ENCODE measurements at regions not wholly inside any gene's neighbourhood (a gene's known extent, or its start where the extent isn't known, plus 50 kb on each side); places are given as distances from the start of the nearest gene placed in this dataset.
"Not testable (repeated sequence)": the region's sequence is repeated elsewhere in the genome, so short reads cannot be mapped to it uniquely, and the experiment has no call there.

DNA sequence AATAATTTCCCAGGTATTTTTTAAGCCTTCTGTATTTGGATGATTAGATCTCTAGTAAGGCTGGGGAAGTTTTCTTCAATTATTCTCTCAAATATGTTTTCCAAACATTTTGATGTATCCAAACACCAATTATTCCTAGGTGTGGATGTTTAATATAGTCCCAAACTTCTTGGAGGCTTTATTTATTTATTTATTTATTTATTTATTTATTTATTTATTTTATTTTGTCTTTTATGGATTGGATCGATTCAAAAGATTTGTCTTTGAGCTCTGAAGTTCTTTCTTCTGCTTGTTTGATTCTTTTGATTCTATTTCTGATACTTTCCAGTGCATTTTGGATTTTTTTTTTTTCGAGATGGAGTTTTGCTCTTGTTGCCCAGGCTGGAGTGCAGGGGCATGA, 2267.9 kb upstream of the RAG2 start:
- no peak for DNase-seq

DNA sequence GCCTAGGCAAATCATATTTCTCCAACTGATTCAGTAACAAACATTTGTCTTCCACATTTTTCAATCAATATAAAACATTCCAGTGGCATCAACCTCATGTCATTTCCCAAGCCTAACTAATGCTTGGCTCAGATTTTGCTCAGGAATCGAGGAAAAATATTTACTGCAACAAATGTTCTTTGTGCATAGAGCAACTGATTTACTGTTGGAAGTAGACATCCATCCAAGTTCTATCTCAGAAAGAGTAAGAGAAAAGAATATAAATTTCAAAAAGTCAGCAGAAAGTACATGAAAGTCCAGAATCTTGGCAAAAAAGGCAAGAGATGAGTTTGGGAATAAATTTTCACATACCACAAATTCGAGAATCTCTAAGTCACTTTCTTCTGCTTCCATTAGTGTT, 2245.0 kb upstream of the RAG2 start:
- no peak for DNase-seq

DNA sequence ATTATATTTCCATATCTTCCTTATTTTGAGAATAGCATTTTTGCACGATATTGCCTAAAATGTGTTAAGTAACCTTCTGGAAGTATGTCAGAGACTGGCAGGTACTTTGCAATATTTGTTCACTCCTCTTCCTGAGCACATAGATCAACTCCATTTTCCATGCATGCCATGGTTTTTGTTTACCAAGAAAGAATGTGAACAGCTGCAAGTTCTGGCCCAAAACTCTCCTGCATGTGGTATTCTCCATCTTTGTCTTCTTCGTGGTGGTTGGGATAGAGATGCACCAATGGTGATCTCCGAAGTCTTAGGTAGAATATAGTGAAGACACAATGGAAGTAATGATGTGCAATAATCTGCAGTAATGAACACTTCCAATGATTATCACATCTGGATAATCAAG, 2241.0 kb upstream of the RAG2 start:
- no peak for DNase-seq

DNA sequence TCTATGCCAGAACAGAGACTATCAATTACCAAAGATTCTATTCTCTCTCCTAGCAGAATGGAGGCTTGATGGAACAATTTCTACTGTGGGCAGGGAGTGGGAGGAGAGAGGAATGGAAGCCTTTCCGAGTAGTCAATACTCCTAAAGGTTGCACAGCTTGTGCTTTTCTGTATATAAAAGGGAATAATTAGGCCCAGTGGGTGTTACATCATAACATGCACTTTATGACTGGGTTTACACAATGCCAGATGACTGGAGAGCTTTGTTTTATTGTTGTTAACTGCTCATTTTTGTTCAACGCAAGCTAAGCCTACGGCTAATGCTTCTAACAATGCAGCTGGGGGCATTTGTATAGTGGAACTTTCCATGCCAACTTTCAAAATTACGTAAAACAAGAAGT, 2237.9 kb upstream of the RAG2 start:
- no peak for DNase-seq

DNA sequence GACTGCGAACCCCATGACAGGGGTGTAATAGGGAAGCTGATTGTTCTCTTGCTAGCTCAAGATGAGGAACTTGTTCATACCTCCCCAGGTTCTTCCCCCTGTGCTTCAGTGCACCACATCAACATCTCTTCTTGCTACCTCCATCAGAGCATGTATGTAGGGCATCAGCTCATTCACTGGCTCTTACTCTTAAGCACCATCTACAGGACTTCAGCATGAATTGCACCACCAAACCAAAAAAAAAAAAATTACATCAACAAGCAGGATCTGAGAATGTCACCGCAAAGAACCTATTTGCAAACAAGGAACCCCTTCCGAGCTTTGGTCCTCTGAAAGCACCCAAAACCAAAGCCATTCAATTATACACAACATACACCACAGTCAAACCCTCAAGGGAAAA, 2226.5 kb upstream of the RAG2 start:
- DNase-seq, result no peak

DNA sequence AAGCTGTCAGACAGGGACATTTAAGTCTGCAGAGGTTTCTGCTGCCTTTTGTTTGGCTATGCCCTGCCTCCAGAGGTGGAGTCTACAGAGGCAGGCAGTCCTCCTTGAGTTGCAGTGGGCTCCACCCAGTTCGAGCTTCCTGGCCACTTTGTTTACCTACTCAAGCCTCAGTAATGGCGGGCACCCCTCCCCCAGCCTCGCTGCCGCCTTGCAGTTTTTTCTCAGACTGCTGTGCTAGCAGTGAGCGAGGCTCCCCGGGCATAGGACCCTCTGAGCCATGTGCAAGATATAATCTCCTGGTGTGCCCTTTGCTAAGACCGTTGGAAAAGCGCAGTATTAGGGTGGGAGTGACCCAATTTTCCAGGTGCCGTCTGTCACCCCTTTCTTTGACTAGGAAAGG, 2223.8 kb upstream of the RAG2 start:
- not testable (repeated sequence) for DNase-seq

DNA sequence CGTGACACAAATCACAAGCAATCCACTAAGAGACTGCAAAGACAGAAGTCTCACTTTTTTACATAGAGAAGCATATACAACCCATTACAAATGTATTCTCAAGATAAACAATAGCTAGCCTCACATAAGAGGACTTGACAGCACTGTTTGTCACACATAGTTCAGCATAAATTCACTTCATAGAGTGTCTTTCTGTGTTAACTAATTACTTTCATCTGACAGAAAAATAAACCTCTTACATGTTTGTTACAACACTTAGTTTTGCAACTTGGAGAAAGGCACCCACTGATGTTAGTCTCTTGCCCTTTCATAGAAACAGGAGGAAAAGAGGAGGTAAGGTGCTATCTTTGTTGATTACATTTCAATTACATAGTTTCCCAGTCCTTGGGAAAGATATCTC, 2221.9 kb upstream of the RAG2 start:
- DNase-seq, result no peak

DNA sequence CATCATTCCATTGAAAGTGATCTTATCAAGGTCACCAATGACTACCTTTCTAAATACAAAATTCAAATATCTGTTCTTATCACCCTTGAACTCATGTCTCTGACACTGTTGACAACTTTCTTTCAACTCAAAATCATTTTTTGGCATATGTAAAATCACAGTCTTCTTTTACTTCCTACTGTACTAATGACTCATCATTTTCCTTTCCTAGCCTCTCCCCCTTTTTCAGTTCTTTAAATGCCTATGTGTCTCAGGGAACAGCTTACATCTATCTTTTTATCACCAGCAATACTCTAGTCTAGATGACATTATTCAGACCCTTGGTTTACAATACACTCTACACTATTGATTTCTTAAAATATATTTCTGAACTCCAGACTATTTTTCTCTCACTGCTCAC, 2220.7 kb upstream of the RAG2 start:
- no peak for DNase-seq

DNA sequence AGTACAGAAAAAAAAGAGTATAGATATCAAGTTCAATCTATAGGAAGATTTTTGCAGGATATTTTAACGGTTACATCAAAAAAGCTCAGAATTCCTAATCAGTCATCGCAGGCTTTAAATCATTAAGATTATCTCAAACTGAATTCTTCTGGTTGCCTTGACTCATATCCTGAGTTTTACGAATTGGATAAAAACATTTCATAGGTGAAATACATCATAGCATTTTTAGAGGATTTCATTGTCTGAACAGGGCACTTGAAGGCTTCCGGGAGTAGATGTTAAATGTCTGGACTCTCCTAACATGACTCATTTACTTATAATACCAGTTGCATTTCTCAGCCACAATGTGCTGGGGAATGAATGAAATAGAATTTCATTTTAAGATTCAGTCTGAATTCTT, 2216.6 kb upstream of the RAG2 start:
- DNase-seq, result no peak

DNA sequence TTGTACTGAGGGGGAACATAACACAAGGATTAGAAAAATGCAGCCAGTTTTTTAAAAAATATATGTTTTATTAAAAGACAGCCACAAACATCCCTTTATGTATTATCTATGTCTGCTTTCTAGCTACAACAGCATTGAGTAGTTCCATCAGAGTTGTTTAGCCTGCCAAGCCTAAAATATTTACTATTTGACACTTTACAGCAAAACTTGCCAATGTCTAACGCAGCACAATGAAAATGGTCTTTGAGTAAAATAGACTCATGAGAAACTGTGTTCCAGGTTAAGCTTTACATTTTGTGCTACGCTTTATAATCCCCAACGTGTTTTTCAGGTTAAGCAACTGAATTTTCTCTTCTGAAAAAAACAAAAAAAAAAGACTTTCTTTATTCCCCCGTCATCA, 2211.5 kb upstream of the RAG2 start:
- no peak for DNase-seq

DNA sequence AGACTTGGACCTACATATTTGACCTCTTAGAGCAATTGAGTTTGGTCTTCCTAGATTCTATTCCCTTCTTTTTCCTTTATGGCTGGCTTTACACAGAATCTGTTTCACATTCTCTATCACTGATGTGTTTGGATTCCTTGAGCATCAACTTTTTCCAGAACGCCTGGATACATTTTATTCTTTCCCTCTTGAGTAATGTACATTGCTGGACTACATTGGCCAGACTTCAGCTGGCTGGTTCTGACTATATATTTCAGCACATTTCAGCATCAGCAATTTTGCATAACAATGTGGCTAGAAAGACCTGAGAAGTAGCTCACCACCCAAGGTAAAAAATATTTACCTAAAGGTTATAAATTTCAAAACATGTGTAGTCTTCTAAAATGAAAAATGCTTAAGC, 2198.2 kb upstream of the RAG2 start:
- no peak for DNase-seq

DNA sequence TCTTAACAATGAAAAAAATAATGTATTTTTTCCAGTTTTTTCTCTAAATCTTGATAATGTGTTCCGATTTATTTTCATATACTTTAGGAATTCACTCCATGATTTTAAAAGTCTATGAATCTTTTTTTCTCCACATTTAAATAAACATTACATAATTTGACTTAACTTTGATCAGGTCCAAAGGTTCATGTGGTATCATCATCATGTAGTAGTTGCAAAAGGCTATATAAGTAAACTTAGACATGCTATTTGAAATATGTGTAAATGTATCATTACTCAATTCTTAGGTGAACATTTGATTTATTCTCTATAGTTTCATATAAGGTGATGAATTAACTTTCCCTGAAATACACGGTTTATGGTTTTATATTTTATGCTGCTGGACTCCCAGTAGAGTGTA, 2197.0 kb upstream of the RAG2 start:
- no peak for DNase-seq

DNA sequence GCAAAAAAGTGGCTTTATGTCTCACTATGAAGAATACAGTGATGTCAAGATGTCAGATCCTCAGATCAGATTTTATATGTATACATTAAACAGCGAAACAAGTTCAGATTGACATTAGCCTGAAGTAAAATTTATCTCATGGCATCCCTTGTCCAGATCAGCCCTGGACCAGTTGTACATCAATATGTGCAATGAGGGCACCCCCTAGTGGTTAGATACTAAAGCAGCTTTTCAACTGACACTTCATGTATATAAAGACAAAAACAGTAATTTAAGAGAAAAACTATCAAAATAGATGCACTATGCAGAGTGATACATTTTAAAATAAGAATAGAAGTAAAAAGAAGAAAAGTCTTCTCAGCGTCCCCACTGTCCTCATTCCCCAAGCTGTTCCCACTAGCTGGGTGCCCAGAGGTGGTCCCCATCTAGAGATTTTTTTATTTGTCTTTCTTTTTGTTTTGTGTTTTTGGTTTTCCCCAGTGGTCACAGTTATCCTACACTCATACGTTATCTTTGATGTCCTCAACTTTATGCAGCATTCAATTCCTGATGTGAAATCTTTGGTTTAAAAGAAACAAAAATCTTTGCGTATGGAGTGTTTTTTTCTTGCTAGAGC, 2193.4 kb upstream of the RAG2 start:
- DNase-seq, result peak; percentile 21 to 65

DNA sequence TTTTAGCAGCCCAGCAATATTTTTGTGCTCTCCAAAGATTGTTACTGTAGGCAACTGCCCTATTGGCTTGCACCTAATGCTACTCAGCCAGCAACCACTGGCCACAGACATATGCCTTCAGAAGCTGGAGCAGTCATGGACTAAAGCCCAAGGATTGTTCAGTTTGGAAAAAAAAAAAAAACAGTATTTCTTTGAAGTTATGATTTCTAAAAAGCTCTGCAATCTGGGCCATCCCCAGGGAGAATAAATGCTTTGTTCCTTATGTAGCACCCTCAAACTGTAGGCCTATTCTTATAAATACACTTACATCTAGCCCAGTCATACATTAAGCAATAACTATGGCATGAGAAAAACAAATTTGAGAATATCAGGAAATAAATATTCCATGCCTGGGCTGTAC, 2190.5 kb upstream of the RAG2 start:
- no peak for DNase-seq

DNA sequence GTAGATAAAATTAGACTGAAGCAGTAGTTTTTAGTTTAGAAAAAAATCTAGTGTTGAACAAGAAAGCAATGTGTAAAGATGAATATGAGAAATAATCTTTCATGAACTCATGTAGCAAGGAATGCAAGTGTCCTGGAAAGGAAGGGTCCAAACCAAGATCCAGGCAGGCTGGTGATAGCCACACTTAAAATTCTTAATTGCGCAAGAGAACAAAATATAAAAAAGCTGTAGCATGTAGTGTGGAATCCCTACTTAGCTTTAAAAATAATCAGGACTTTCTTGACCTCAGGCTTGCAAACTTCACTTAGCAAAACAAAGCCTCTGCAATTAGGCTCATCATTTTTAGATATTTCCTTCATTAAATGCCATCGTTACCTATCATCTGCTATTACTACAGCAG, 2186.1 kb upstream of the RAG2 start:
- DNase-seq, result no peak

DNA sequence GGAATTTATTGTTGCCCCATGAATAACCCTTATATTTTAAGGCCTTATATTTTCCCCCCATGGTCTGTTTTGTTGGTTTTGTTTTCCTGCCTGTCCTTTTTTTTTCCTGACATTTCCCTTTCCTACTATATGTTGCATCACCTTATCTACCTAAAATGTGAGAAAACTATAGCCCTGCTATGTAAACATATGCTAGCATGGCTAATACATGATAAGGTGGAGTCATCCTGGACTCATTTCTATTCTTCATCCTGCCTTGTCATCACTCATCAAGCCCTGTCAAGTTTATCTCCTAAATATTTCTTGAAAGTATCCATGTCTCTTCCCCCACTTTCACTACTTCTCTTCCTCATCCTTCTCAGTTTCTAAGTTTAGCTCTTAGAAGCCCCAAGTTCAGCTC, 2168.8 kb upstream of the RAG2 start:
- DNase-seq, result no peak

DNA sequence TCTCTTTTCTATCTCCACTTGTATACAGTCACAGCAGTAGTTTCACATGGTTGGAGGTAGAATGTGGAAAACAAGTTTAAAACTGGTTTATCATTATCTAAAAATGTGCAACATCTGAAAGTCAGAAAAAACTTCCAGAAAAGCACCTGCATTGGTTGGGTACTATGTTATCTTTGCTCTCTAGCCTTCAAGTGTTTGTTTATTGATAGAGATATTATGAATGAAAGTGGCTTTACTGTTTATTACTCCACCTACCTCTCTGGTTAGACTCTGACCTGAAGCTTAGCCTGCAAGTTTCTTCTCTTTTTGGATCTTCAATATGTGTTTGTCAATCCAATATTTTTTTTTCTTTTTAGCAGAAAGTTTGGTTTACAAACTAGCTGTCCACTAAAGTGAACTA, 2161.4 kb upstream of the RAG2 start:
- DNase-seq, result no peak

DNA sequence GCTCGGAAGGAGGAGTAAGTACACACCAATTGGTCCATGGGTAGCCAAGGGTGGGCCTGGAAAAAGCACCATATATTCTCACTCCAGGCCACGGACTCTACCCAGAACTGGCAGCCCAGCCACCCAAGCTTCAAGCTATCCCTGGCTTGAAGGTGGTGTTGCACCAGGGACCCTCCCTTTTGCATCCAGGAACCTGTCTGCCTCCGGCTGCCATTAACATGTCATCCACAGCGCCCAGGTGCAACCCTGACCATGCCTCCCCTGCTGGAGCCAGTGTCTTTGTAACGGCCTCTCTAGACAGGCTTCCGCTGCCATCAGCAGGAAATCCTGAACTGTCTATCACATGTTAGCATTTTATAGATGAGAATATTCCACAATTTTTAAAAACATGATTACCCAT, 2158.5 kb upstream of the RAG2 start:
- no peak for DNase-seq

DNA sequence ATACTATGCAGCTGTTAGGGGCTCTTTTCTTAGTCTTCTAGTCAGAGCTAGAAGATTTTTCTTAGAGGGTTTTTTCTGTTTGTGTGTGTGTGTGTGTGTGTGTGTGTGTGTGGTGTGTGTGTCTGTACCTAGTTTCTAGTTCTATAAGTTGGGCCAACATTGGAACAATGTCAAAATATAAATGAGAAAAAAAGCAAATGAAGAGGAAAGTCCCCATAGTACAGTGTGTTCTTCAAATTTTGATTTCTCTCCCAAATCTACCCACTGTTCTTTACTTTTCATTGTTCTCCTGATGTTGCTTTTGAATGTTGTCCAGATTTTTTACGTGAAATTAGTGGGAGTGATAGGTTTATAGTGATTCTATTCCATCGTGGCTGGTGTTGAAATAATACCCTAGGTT, 2153.4 kb upstream of the RAG2 start:
- no peak for DNase-seq

DNA sequence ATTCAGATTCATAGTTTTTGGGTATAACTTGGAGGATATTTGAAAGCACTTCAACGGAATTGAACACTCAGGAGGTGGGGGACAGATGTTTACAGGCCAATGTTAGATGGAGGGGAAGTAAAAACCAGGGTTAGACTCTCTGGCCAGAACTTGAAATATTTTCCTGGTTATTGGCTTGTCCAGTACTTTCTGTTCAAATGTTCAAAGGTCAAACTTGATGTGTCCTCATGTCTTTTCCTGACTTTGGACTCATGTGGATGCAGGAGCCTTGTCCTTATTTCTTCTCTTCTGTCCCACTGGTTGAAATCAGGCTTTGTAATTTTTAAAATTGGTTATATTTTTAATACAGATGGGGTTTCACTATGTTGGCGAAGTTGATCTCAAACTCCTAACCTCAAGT, 2148.5 kb upstream of the RAG2 start:
- DNase-seq, result not testable (repeated sequence)

DNA sequence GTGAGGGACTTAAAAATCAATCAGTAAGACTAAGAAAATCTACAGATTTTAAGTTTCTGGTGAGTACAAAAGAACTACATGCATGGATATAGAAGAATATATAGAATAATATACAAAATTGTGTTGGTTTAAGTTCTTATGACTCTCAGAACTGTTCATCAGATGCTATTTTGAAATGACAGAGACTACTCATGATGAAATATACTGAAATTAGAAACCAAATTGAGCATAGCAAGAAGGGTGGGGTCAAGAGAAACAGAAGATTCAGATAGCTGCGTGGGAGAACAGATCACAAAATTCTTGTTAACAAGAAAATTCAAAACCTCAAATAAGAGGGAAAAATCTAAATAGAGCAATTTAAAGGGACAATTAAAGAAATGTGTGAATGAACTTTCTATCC, 2125.3 kb upstream of the RAG2 start:
- no peak for DNase-seq

DNA sequence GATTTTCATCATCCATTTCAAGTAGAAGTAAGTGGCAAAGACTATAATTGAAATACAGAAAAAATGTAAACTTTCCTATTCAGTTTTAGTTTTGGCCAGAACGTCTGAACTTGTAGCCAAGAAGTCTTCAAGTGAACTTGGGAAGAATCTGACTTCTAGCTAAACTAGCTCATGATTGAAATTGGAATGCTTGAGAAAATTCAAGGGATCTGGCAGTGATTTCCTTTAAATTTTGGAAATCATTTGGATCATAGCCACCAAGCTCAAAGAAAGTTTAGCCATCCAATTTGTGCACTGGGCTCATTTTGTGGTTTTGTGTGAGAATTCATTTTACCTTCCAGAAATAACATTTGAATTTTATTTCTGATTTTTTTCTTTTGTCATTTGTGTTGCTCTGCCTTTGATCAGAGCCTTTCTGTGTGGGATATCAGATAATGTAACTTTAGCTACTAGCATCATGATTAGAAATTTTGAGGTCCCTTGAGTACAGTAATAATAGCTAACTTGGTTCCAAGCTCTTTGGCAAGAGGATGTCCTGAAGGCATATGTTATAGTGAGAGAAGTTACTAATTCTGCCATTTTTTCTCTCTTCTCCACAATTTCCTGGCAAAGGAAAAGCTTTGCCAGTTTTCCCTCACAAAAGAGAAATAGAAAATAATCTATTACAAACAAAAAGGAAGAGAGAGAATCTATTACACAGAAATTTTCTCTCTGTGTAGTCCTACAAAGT, 2123.7 kb upstream of the RAG2 start:
- DNase-seq, result no peak

DNA sequence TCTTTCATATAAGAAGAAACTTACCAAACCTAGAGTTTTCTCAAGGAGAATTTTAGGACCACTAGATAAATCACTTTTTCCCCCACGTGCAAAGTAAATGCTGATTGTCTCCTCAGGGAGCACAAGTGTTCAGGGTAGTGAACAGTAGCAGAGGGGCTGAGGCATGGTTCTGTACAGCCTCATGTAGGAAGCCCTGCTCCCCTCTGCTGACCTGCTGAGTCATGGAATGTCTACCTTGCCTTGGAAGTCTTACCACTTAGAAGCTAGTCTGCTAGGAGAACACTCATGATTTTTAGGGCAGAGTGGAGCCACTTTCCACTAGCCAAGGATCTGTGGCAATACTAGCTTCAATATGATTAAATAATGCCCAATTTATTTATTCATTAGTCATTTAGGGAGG, 2120.6 kb upstream of the RAG2 start:
- DNase-seq, result no peak

DNA sequence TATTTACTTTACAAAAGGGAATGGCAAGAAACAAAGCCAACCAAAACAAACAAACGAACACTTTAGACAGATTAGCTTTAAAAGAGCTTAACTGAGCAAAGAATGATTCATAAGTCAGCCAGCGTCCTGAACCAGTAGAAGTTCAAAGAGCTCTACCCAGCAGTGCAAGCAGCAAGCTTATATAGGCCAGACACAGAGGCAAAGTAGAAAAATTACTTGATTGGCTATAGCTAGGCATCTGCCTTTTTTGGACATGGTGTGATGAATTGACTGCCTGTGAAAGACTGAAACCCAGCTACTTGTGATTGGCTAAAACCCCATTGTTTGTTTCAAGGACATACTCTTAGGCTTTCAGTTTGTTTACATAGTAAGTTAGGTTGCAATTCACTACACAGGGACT, 2120.0 kb upstream of the RAG2 start:
- no peak for DNase-seq

DNA sequence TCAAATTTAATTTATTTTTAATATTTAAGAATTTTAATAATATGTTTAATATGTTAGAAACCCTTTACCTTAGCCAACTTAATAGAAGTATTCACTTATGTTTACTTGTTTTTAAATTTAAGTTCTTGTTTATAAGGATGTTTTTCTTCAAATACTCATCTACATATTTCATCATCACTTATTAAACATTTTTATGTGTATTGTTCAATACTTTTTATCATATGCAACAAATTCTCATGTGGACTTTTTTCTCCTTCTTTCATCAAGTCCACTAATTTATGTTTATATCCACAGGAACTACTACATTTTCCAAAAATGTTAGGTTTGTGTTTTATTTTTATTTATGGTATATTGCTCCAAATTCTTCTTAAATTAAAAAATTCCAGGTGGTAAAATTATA, 2113.1 kb upstream of the RAG2 start:
- no peak for DNase-seq

All from inflammatory macrophage treated with lipopolysaccharide for 1 hour (primary cell).